K562 (cell line): ENCODE measurements at regions not wholly inside any gene's neighbourhood (a gene's known extent, or its start where the extent isn't known, plus 50 kb on each side); places are given as distances from the start of the nearest gene placed in this dataset.

Source experiments
- ATF4 ChIP-seq: fragments of 450-650 bp; formaldehyde crosslinking; IDR thresholded peaks from 2 replicates; pipeline ENCODE4 v1.4.0; 2022; ENCODE audit warnings: mild to moderate bottlenecking, moderate library complexity
- EP300 ChIP-seq: IDR thresholded peaks from 2 replicates; pipeline ENCODE4 v1.6.1; 2012; ENCODE audit warnings: low read length, improper control_type of control experiment
- POLR2G ChIP-seq: fragments of 200-400 bp; formaldehyde crosslinking; IDR thresholded peaks from 2 replicates; pipeline ENCODE4 v1.6.1; 2017; ENCODE audit warnings: low read depth, mild to moderate bottlenecking, antibody characterized with exemption, low read length, moderate library complexity
- TAF1 ChIP-seq: IDR thresholded peaks from 2 replicates; pipeline ENCODE4 v1.6.1; 2011; ENCODE audit warnings: mild to moderate bottlenecking, low read length, moderate library complexity; ENCODE audit not compliant: insufficient read depth, control insufficient read depth, severe bottlenecking; ENCODE audit errors: extremely low read depth
- ZFP36 ChIP-seq: fragments of 150-350 bp; IDR thresholded peaks from 2 replicates; pipeline ENCODE4 v1.6.1; 2018; ENCODE audit warnings: low read length, low read depth; ENCODE audit not compliant: partially characterized antibody
- ZNF140 ChIP-seq: fragments of 250-450 bp; sonication (Bioruptor Pico); IDR thresholded peaks from 2 replicates; pipeline ENCODE4 v1.8.0; 2021; ENCODE audit warnings: moderate library complexity, mild to moderate bottlenecking, inconsistent platforms
- ZNF174 ChIP-seq: fragments of 250-450 bp; sonication (Bioruptor Pico); IDR thresholded peaks from 2 replicates; pipeline ENCODE4 v1.4.0; 2020; ENCODE audit warnings: mild to moderate bottlenecking
- ZNF561 ChIP-seq: fragments of 450-650 bp; formaldehyde crosslinking; conservative IDR thresholded peaks from 2 replicates; pipeline ENCODE4 v1.4.0; 2020; ENCODE audit warnings: mild to moderate bottlenecking, moderate library complexity
- TF ChIP-seq, protein P1 (sequence below), 2 experiments: fragments of 200-800 bp in 1 of 2; sonication (Bioruptor generic) in 1 of 2; sonication (generic) in 1 of 2; formaldehyde crosslinking in 1 of 2; IDR thresholded peaks in 1 of 2; conservative IDR thresholded peaks in 1 of 2; 2 replicates each; pipeline versions ENCODE4 v1.5.0 to v1.6.1; 2016 to 2020; ENCODE audit warnings: missing compliant biosample characterization in 1 of 2, missing genetic modification characterization in 1 of 2, missing genetic modification reagents in 1 of 2
- TF ChIP-seq, protein P2 (sequence below), 3 experiments: IDR thresholded peaks in 2 of 3; conservative IDR thresholded peaks in 1 of 3; 2 replicates each; pipeline ENCODE4 v1.5.1; 2011 to 2012; ENCODE audit warnings: low read length in 3 of 3, mild to moderate bottlenecking in 3 of 3, control low read depth in 2 of 3, improper control_type of control experiment in 1 of 3, inconsistent platforms in 1 of 3, low read depth in 1 of 3, mixed read lengths in 1 of 3, moderate library complexity in 1 of 3; ENCODE audit not compliant: insufficient read depth in 2 of 3
- TF ChIP-seq, protein P3 (sequence below): fragments of 250-450 bp; sonication (Bioruptor Pico); IDR thresholded peaks from 2 replicates; pipeline ENCODE4 v1.8.0; 2021; ENCODE audit warnings: moderate library complexity, mild to moderate bottlenecking, inconsistent platforms
- TF ChIP-seq, protein P4 (sequence below): fragments of 150-350 bp; conservative IDR thresholded peaks from 2 replicates; pipeline ENCODE4 v1.6.1; 2014; ENCODE audit warnings: low read length

DNA sequence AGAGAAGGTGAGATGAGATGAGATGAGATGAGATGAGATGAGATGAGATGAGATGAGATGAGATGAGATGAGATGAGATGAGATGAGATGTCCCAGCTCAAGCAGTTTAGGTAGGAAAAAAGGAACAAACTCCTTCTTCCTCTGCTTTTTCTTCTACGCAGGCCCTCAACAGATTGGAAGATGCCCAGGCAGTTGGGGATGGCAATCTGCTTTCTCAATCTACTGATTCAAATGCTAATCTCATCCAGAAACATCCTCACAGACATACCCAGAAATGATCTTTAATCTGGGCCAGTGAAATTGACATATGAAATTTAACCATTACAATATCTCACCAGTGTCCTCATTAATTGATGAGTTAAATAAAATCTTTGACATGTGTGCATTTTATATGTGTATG lies 370.3 kb upstream of the SLC7A11 start:
- TF ChIP-seq ZFP36: no peak
- no peak for TF ChIP-seq ZNF174
- TF ChIP-seq ZNF561: no peak
- TF ChIP-seq TAF1: no peak
- TF ChIP-seq, protein P1, sequence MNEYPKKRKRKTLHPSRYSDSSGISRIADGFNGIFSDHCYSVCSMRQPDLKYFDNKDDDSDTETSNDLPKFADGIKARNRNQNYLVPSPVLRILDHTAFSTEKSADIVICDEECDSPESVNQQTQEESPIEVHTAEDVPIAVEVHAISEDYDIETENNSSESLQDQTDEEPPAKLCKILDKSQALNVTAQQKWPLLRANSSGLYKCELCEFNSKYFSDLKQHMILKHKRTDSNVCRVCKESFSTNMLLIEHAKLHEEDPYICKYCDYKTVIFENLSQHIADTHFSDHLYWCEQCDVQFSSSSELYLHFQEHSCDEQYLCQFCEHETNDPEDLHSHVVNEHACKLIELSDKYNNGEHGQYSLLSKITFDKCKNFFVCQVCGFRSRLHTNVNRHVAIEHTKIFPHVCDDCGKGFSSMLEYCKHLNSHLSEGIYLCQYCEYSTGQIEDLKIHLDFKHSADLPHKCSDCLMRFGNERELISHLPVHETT (CRISPR knock-in tag; conservative IDR thresholded peaks at IDR 0.05 in 1 of 2, IDR thresholded peaks at IDR 0.05 in 1 of 2): no peak
- TF ChIP-seq, protein P2, sequence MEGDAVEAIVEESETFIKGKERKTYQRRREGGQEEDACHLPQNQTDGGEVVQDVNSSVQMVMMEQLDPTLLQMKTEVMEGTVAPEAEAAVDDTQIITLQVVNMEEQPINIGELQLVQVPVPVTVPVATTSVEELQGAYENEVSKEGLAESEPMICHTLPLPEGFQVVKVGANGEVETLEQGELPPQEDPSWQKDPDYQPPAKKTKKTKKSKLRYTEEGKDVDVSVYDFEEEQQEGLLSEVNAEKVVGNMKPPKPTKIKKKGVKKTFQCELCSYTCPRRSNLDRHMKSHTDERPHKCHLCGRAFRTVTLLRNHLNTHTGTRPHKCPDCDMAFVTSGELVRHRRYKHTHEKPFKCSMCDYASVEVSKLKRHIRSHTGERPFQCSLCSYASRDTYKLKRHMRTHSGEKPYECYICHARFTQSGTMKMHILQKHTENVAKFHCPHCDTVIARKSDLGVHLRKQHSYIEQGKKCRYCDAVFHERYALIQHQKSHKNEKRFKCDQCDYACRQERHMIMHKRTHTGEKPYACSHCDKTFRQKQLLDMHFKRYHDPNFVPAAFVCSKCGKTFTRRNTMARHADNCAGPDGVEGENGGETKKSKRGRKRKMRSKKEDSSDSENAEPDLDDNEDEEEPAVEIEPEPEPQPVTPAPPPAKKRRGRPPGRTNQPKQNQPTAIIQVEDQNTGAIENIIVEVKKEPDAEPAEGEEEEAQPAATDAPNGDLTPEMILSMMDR (IDR thresholded peaks at IDR 0.05 in 2 of 3, conservative IDR thresholded peaks at IDR 0.05 in 1 of 3; ENCODE audit: insufficient read depth in 2 of 3, low read depth in 1 of 3, low read length in 3 of 3): no peak
- TF ChIP-seq, protein P3, sequence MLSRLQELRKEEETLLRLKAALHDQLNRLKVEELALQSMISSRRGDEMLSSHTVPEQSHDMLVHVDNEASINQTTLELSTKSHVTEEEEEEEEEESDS (CRISPR knock-in tag): no peak
- TF ChIP-seq ZNF140: no peak
- TF ChIP-seq, protein P4, sequence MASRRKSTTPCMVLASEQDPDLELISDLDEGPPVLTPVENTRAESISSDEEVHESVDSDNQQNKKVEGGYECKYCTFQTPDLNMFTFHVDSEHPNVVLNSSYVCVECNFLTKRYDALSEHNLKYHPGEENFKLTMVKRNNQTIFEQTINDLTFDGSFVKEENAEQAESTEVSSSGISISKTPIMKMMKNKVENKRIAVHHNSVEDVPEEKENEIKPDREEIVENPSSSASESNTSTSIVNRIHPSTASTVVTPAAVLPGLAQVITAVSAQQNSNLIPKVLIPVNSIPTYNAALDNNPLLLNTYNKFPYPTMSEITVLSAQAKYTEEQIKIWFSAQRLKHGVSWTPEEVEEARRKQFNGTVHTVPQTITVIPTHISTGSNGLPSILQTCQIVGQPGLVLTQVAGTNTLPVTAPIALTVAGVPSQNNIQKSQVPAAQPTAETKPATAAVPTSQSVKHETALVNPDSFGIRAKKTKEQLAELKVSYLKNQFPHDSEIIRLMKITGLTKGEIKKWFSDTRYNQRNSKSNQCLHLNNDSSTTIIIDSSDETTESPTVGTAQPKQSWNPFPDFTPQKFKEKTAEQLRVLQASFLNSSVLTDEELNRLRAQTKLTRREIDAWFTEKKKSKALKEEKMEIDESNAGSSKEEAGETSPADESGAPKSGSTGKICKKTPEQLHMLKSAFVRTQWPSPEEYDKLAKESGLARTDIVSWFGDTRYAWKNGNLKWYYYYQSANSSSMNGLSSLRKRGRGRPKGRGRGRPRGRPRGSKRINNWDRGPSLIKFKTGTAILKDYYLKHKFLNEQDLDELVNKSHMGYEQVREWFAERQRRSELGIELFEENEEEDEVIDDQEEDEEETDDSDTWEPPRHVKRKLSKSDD: no peak
- TF ChIP-seq ATF4 (CRISPR knock-in tag): no peak
- TF ChIP-seq EP300: no peak
- TF ChIP-seq POLR2G: no peak
